Non-pigmented ciliary epithelial cell (primary cell): ENCODE measurements at regions not wholly inside any gene's neighbourhood (a gene's known extent, or its start where the extent isn't known, plus 50 kb on each side); places are given as distances from the start of the nearest gene placed in this dataset.
A peak's percentile ranks its signal among the peaks of the same experiment; 100 is the strongest.
"Not testable (repeated sequence)": the region's sequence is repeated elsewhere in the genome, so short reads cannot be mapped to it uniquely, and the experiment has no call there.

Experiments used
- DNase-seq: peaks from one replicate; pipeline ENCODE4 v3.0.0-alpha.2; 2010; ENCODE audit warnings: low read depth

DNA sequence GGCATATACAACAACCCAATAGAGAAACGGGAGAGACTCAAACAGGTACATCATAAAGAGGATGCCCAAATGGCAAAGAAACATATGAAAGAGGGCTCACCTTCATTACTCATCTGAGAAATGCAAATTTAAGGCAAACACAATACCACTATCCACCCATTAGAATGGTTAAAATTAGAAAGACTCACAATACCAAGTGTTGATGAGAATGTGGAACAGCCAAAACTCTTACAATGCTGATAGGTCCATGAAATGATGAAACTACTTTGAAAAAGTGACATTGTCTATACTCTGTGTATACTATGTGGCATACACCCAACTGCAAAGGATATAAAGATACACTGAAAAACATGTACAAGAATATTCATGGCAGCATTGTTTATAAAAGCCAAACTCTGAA lies 96.2 kb upstream of the TSHZ3 start:
- DNase-seq = no peak

GRCh38 chr19:31448221-31448657 lies 99.0 kb upstream of the TSHZ3 start:
- DNase-seq = peak; percentile 73

DNA sequence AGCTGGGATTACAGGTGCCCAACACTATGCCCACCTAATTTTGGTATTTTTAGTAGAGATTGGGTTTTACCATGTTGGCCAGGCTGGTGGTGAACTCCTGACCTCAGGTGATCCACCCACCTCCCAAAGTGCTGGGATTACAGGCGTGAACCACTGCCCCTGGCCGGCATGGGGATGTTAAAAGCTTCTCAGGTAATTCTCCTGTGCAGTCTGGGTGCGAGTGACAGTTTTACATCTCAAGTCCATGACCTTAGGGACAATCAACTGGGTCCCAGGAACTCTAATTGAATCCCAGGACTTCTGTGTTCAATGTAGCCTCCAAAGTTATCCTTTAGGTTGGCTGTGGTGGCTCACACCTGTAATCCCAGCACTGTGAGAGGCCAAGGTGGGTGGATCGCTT lies 100.1 kb upstream of the TSHZ3 start:
- no peak for DNase-seq

DNA sequence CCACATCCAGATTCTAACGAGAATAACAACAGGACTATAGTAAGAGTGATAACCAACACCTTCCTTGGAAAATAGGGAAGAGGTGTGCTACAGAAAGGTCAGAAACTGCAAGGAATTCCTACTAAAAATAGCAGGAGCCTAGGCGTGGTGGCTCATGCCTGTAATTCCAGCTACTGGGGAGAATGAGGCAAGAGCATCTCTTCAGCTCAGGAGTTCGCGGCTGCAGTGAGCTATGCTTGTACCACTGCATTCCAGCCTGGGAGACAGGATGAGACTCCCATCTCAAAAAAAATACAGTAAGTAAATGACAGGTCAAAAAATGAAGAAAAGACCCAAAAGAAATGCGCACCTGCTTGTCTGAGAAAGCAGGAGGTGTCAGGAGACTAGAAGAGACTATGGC lies 101.5 kb upstream of the TSHZ3 start:
- DNase-seq = no peak

GRCh38 chr19:31451686-31452330 lies 102.6 kb upstream of the TSHZ3 start:
- DNase-seq = peak; percentile 43

- no peak for DNase-seq
Measured at GRCh38 chr19:31459430-31459829, 110.2 kb upstream of the TSHZ3 start.

DNA sequence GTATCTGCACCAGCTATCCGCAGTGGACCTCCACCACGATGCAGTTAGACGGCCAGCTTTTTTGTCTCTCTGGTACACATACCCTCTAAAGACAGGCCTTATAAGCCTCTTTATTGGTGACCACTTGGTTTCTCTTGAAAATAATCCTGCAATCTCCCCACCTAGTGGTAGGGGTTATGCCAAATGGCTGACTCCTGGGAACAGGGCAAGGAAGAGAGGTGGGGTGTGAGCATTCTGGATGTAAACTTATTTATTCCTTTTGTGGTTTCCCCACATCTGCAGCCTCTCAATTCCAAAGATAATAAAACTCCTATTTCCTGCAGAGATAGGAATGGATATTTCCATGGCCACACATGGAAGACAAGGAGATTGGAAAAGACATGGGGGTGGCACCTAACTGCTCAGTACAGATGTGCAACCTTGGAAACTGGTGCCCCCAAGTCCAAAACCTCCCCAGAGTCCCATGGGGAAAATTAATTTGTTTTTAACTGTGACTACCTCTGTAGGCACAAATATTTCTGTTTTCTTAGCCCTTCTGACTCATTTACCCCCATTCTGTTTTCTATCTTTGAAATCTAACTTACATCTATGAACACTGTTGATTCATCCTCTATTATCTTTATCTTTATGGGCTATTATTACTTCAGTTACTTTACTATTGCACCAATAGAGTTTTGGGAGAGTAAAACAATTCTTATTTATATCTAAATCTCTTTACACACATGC lies 112.7 kb upstream of the TSHZ3 start:
- DNase-seq = no peak

DNA sequence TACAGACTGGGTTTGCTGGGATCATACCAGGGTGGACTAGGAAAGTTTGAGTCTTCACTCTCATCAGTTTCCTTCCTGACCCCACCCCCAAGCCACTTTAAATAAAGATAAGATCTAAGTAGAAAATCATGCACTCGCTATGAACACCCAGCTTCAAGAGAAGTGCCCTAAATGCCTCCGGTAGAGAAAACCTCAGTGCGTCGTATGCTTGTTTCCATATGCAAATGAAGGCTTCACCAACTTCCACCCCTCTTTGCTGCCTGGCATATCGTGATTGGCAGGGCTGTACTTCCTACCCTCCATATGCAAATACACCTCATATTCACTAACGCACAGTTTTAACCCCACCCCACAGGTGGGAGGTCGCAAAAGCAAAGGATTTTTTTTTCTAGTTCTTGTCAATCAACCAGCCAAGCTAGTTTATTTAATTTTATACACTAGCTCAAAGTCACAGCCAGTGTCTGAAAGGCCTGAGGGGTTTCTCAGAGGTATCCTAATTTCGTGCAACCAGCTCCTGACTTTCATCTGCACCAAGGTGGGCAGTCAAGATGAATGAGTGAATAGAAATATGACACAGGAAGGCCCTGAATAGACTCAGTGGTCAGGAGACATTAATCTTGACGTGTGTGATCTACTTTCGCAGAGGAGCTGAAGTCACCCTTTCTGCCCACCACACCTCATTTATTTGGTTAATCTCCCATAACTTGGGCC lies 121.1 kb upstream of the TSHZ3 start:
- no peak for DNase-seq

GRCh38 chr19:31470952-31471351 lies 121.7 kb upstream of the TSHZ3 start:
- DNase-seq = no peak

GRCh38 chr19:31478241-31478640 lies 129.0 kb upstream of the TSHZ3 start:
- DNase-seq = no peak

GRCh38 chr19:31483226-31483857 lies 134.1 kb upstream of the TSHZ3 start:
- no peak for DNase-seq

- not testable (repeated sequence) for DNase-seq
Measured at GRCh38 chr19:31484858-31485410, 135.7 kb upstream of the TSHZ3 start.

DNA sequence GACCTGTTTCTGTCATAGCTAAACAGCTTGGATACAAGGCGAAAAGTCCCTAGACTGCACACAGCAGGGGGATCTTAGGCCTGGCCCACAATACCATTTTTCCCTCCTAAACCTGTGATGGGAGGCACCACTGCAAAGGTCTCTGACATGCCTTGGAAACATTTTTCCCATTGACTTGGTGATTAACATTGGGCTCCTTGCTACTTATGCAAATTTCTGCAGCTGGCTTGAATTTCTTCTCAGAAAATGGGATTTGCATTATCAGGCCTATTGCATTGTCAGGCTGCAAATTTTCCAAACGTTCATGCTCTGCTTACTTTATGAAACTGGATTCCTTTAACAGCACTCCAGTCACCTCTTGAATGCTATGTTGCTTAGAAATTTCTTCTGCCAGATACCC lies 136.2 kb upstream of the TSHZ3 start:
- DNase-seq = no peak

DNA sequence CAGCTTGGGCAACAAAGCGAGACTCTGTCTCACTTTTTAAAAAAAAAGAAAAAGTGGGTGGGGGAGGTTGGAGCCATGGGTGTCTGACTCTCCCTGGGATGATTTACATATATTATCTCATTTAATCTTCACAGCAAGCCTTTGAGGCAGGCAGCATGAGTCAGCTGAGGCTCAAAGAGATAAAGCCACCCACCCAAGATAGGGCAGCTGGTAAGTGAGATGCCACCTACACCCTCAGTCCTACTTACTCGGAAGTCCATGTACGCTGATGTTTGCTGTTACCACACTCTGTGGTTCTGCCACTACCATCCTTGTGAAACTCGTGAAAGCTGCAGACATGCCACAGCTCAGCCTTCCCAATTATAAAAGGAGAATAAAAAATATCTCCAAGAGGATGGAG lies 142.0 kb upstream of the TSHZ3 start:
- DNase-seq = no peak

- no peak for DNase-seq
Measured at GRCh38 chr19:31492050-31492449, 142.8 kb upstream of the TSHZ3 start.

- DNase-seq = no peak
Measured at GRCh38 chr19:31496076-31496475, 146.8 kb upstream of the TSHZ3 start.

DNA sequence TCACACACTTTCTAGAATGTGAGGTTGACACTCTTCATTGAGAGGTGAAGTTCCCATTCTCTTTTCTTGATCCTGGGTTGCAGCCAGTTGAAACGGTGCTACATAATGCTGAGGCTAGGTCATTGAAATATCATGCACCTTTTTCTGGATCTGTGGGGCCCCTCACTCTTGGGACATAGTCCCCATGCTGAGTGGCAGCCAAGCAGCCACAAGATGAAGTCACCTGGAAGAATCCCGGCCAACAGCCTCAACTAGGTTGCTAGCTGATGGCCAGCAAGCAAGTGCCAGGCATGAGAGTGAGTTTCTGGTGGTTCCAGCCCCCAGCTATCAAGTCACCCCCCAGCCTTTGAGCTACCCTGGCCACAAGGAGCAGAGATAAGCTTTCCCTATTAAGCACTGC lies 148.5 kb upstream of the TSHZ3 start:
- no peak for DNase-seq

DNA sequence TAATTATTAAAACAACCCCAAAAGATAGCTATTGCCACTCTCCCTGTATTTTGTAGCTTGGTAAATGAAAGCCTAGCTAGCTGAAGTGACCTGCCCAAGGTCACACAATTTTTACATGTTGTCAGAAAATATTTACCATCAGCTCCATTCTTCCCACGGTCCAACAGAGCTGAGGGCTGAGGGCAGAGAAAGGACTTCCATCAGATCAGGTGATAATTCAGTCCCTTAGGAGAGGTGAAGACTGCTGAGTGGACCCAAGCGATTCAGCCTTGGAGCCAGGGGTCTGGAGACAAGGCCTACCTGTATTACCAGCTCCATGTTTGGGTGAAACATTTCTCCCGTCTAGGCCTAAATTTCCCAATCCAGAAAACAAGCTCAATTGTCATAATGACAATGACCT lies 149.5 kb upstream of the TSHZ3 start:
- DNase-seq = no peak

GRCh38 chr19:31499281-31500196 lies 150.3 kb upstream of the TSHZ3 start:
- DNase-seq = no peak

DNA sequence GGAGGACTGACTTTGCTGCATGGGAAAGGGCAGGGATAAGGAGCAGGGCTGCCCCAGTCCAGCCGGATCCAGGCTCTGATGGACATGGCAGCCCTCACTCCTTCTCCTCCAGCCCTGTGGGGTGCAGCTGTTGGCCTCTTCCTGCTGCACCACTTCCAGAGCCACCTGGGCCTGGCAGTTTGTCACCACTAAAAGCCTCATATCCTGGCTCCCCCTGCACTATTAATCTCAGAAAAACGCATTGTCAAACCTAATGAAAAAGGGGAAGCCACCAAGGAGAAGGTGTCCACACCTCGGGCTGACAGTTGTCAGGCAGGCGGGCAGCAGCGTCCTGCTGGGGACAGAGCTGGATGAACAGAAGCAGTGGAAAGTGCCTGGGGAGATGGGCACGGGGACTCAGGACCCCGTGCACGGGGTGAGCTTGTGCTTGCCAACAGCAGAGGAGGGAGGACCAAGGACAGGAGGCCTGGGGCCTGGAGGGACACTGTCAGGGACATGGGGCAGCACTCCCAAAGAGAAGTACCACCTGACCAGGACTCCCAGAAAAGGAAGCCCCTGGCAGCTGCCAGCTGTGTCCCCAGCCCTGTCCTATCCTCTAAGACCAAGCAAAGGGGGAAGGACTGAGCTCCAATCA lies 151.1 kb upstream of the TSHZ3 start:
- DNase-seq = no peak

GRCh38 chr19:31500946-31501345 lies 151.7 kb upstream of the TSHZ3 start:
- no peak for DNase-seq
